Spleen (tissue), 7 donors: ENCODE measurements at regions not wholly inside any gene's neighbourhood (a gene's known extent, or its start where the extent isn't known, plus 50 kb on each side); places are given as distances from the start of the nearest gene placed in this dataset.

ENCODE experiments used
- CTCF ChIP-seq, 11 experiments: fragments of 200-600 bp in 7 of 11; fragments of 450-650 bp in 4 of 11; sonication (generic) in 4 of 11; IDR thresholded peaks in 8 of 11; conservative IDR thresholded peaks in 3 of 11; 1 replicate in 7 of 11; 2 replicates in 4 of 11; pipeline versions ENCODE4 v1.4.0 to v1.8.0; 2016 to 2021; ENCODE audit warnings: antibody characterized with exemption in 11 of 11, inconsistent platforms in 4 of 11, mild to moderate bottlenecking in 1 of 11
- POLR2A ChIP-seq, 3 donors: fragments of 450-650 bp; IDR thresholded peaks; one replicate each; pipeline ENCODE4 v1.5.1; 2017; ENCODE audit warnings: antibody characterized with exemption in 3 of 3, mild to moderate bottlenecking in 1 of 3
- POLR2AphosphoS5 ChIP-seq, 3 donors: sonication (generic); formaldehyde crosslinking; IDR thresholded peaks; one replicate each; pipeline ENCODE4 v1.5.1; 2017; ENCODE audit warnings: antibody characterized with exemption in 3 of 3
- donor health status: DM: no; HTN: no; CAD: no; lungs with moderate emphysema.
- donor health status: DM: no; HTN: no; CAD: no.
- donor health status: DM: no; HTN: no; CAD: no.

GRCh38 chr13:47179321-47179720 lies 282.5 kb upstream of the HTR2A start:
- no peak for TF ChIP-seq CTCF (IDR thresholded peaks at IDR 0.05 in 8 of 11, conservative IDR thresholded peaks at IDR 0.05 in 3 of 11)
- no peak for TF ChIP-seq POLR2A (IDR thresholded peaks at IDR 0.05)
- TF ChIP-seq POLR2AphosphoS5 (IDR thresholded peaks at IDR 0.05), result no peak
